HL-60 (cell line): ENCODE measurements at regions not wholly inside any gene's neighbourhood (a gene's known extent, or its start where the extent isn't known, plus 50 kb on each side); places are given as distances from the start of the nearest gene placed in this dataset.

Source experiments
- CTCF ChIP-seq: IDR thresholded peaks from one replicate; pipeline ENCODE4 v1.5.1; 2011; ENCODE audit warnings: low read length, control low read depth, inconsistent platforms; ENCODE audit not compliant: insufficient read depth
- POLR2AphosphoS5 ChIP-seq: IDR thresholded peaks from 2 replicates; pipeline ENCODE4 v1.6.1; 2012; ENCODE audit warnings: low read depth
- REST ChIP-seq: IDR thresholded peaks from 2 replicates; pipeline ENCODE4 v1.6.1; 2012; ENCODE audit warnings: low read depth; ENCODE audit not compliant: insufficient replicate concordance
- SPI1 ChIP-seq: IDR thresholded peaks from 2 replicates; pipeline ENCODE4 v1.6.1; 2012; ENCODE audit warnings: low read depth, mild to moderate bottlenecking, borderline replicate concordance

- TF ChIP-seq CTCF (no peak), POLR2AphosphoS5 (no peak), REST (no peak), SPI1 (no peak)
These were observed 350.1 kb downstream of the KIF20B start for GRCh38 chr10:90051474-90051873.
